ENCODE measurements at regions not wholly inside any gene's neighbourhood (a gene's known extent, or its start where the extent isn't known, plus 50 kb on each side); places are given as distances from the start of the nearest gene placed in this dataset.

DNA sequence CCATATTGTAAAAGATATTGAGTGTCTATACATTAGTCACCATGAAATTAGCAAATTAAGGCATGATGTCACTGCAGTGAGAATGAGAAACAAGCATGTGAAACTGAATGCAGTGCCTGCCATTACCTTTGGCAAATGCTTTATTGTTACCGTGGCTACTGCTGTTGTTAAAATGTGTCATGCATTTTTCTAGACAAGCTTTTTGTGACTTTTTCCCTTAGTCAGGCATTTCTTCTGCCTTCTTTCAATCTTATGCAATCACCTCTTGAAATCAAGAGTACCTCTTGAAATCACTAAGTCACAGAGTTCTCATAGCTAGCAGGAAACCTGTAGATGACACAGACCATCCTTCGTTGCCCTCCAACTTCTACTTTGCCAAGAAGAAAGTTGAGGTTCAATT is 461.7 kb upstream of the TENM4 start:
- no CpG with 5 or more reads among the region's 2 CpGs for WGBS (ENCODE audit: extremely low coverage, insufficient read length, low lambda C conversion rate)

More for the DNA sequence above, 461.7 kb upstream of the TENM4 start:
- H3K27me3 Mint-ChIP-seq (ENCODE audit: low read depth) = no peaks in the 10 kb centered on the region
- no peaks in the 10 kb centered on the region for H3K9me3 ChIP-seq (ENCODE audit: control insufficient read depth, low read depth, low read length)
- H3K4ac ChIP-seq (ENCODE audit: low read depth, low read length) = no peak overlapping the region
- no peak overlapping the region for H2AK5ac ChIP-seq (ENCODE audit: insufficient read length, low read length)
- no peaks in the 10 kb centered on the region for H3K4me1 ChIP-seq (ENCODE audit: insufficient read depth, low read length)
- no peak for TF ChIP-seq CTCF (conservative IDR thresholded peaks at IDR 0.05)
- H2BK15ac ChIP-seq (ENCODE audit: low read depth, low read length) = no peak overlapping the region
- H2BK12ac ChIP-seq (ENCODE audit: insufficient read length, low read depth, low read length) = no peak overlapping the region
- no peak overlapping the region for H2BK20ac ChIP-seq (ENCODE audit: low read depth, low read length, poor library complexity, severe bottlenecking)
- no peak overlapping the region for H4K5ac ChIP-seq (ENCODE audit: insufficient read length, low read depth, low read length)
- H3K36me3 Mint-ChIP-seq (ENCODE audit: insufficient read depth in 1 of 3, low read depth in 3 of 3) = no peaks in the 10 kb centered on the region
- no peak for DNase-seq
- no peak overlapping the region for H3K27ac Mint-ChIP-seq
- no peaks in the 10 kb centered on the region for H3K79me1 ChIP-seq (ENCODE audit: insufficient read depth, low read depth, low read length, poor library complexity, severe bottlenecking)
- H3K9me3 Mint-ChIP-seq = peaks cover 0 to 2% of the 10 kb centered on the region in 2 experiments; a peak in 2 of 5 replicates
- no peak overlapping the region for H2AFZ ChIP-seq (ENCODE audit: low read length)
- no peak overlapping the region for H3T11ph ChIP-seq (ENCODE audit: low read length)
- no peaks in the 10 kb centered on the region for H3K27me3 ChIP-seq (ENCODE audit: insufficient read depth, low read length)
- H4K20me1 ChIP-seq (ENCODE audit: control insufficient read depth, insufficient read depth, insufficient read length) = no peaks in the 10 kb centered on the region
- no peak overlapping the region for H2BK120ac ChIP-seq (ENCODE audit: low read depth, low read length, poor library complexity, severe bottlenecking)
- H3K23ac ChIP-seq (ENCODE audit: insufficient read length, low read depth, low read length) = no peak overlapping the region
- no peak overlapping the region for H3K9ac ChIP-seq (ENCODE audit: extremely low read depth, insufficient read length, low read length)
- H3K4me1 Mint-ChIP-seq = peaks cover 9 to 17% of the 10 kb centered on the region in 2 experiments
- no peak overlapping the region for H2BK5ac ChIP-seq (ENCODE audit: insufficient read length, low read length)
- no peak overlapping the region for H4K8ac ChIP-seq (replicated peaks; ENCODE audit: insufficient read length, low read depth, low read length)
- no peak overlapping the region for H3K4me3 Mint-ChIP-seq
- no peak overlapping the region for H3K56ac ChIP-seq (ENCODE audit: insufficient read length, low read depth, low read length)
- no peak overlapping the region for H3K4me2 ChIP-seq (ENCODE audit: insufficient read depth, insufficient read length, low read length)
- H4K91ac ChIP-seq (ENCODE audit: insufficient read length, low read depth, low read length) = no peak overlapping the region
- H3K79me2 ChIP-seq (ENCODE audit: insufficient read depth, low read length) = no peaks in the 10 kb centered on the region
- no peak overlapping the region for H3K18ac ChIP-seq (ENCODE audit: insufficient read length, low read depth, low read length)
- H3K27ac ChIP-seq (ENCODE audit: insufficient read length, low read depth, low read length) = no peak overlapping the region
- H3K14ac ChIP-seq (ENCODE audit: insufficient read depth, low read length) = no peak overlapping the region
- no peaks in the 10 kb centered on the region for H3K23me2 ChIP-seq (ENCODE audit: insufficient read length, low read depth, low read length, poor library complexity, severe bottlenecking)

All from H9 (cell line).